Glutamatergic neuron (in vitro differentiated cells): ENCODE measurements at regions not wholly inside any gene's neighbourhood (a gene's known extent, or its start where the extent isn't known, plus 50 kb on each side); places are given as distances from the start of the nearest gene placed in this dataset.

Source experiments
- DNase-seq: peaks from one replicate; pipeline ENCODE4 v3.0.0; 2022
- H3K27ac Mint-ChIP-seq: one replicate; pipeline ENCODE4 v1.8.0; 2020; ENCODE audit warnings: mild to moderate bottlenecking, mixed read lengths, inconsistent platforms; ENCODE audit not compliant: unreplicated experiment
- H3K27me3 Mint-ChIP-seq: one replicate; pipeline ENCODE4 v1.8.0; 2020; ENCODE audit warnings: mild to moderate bottlenecking, moderate library complexity, mixed read lengths, inconsistent platforms; ENCODE audit not compliant: unreplicated experiment
- H3K36me3 Mint-ChIP-seq: one replicate; pipeline ENCODE4 v1.8.0; 2020; ENCODE audit warnings: mild to moderate bottlenecking, mixed read lengths, inconsistent platforms; ENCODE audit not compliant: unreplicated experiment
- H3K4me1 Mint-ChIP-seq: one replicate; pipeline ENCODE4 v1.8.0; 2020; ENCODE audit warnings: mild to moderate bottlenecking, low read depth, mixed read lengths, inconsistent platforms; ENCODE audit not compliant: unreplicated experiment
- H3K4me3 Mint-ChIP-seq: one replicate; pipeline ENCODE4 v1.8.0; 2020; ENCODE audit warnings: mild to moderate bottlenecking, mixed read lengths, inconsistent platforms; ENCODE audit not compliant: unreplicated experiment
- H3K9me3 Mint-ChIP-seq: one replicate; pipeline ENCODE4 v1.8.0; 2020; ENCODE audit warnings: mild to moderate bottlenecking, moderate library complexity, mixed read lengths, inconsistent platforms; ENCODE audit not compliant: unreplicated experiment
- TF ChIP-seq, protein P1 (sequence below): fragments of 200-600 bp; sonication (generic); IDR thresholded peaks from one replicate; pipeline ENCODE4 v1.5.0; 2021; ENCODE audit not compliant: partially characterized antibody, unreplicated experiment

DNA sequence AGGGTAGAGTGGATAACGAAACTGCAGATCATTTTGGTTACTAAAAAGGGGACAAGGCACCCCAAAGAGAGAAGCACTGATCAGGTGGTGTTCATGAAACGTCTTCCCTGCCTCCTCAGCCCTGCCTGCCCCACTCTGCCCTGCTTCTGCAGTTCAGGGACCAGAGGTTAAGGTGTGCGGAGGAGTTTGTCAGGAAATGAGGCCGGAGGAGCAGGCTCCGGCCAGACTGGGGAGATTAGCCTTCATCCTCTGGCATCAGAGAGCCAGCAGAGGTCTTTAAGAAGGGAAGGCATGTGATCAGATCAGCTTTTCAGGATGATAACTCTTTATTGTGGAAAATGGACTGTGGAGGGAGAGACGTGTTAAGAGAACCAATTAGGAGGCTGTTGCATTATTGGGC, 291.9 kb upstream of the NR5A2 start:
- Mint-ChIP-seq H3K36me3 (no peaks in the 10 kb centered on the region), H3K4me1 (no peaks in the 10 kb centered on the region), H3K4me3 (no peak overlapping the region), H3K9me3 (no peaks in the 10 kb centered on the region), H3K27me3 (no peaks in the 10 kb centered on the region), H3K27ac (no peak overlapping the region)
- no peak for DNase-seq
- TF ChIP-seq, protein P1, sequence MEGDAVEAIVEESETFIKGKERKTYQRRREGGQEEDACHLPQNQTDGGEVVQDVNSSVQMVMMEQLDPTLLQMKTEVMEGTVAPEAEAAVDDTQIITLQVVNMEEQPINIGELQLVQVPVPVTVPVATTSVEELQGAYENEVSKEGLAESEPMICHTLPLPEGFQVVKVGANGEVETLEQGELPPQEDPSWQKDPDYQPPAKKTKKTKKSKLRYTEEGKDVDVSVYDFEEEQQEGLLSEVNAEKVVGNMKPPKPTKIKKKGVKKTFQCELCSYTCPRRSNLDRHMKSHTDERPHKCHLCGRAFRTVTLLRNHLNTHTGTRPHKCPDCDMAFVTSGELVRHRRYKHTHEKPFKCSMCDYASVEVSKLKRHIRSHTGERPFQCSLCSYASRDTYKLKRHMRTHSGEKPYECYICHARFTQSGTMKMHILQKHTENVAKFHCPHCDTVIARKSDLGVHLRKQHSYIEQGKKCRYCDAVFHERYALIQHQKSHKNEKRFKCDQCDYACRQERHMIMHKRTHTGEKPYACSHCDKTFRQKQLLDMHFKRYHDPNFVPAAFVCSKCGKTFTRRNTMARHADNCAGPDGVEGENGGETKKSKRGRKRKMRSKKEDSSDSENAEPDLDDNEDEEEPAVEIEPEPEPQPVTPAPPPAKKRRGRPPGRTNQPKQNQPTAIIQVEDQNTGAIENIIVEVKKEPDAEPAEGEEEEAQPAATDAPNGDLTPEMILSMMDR: no peak

DNA sequence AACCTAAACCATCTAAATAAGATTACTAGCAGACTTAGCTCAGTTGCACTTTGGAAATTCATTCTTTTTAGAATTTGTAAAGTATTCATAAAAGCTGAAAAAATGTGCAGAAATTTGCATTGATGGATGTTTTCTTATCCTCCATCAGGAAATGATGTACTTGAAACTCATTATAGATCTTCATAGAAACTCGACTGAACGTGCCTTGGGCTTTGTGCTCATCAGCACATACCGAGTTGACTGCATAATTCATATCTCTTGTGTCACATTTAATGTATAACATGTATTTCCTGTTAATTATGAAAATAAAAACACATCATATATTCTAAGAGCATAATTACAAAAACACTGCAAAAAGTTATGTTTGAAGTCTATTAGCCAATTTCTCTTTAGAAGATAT, 290.9 kb upstream of the NR5A2 start:
- H3K4me1 Mint-ChIP-seq: no peaks in the 10 kb centered on the region
- no peak overlapping the region for H3K27ac Mint-ChIP-seq
- H3K9me3 Mint-ChIP-seq: no peaks in the 10 kb centered on the region
- no peak overlapping the region for H3K4me3 Mint-ChIP-seq
- no peak for DNase-seq
- H3K36me3 Mint-ChIP-seq: no peaks in the 10 kb centered on the region
- TF ChIP-seq, protein P1: no peak
- H3K27me3 Mint-ChIP-seq: no peaks in the 10 kb centered on the region

- H3K9me3 Mint-ChIP-seq: no peaks in the 10 kb centered on the region
Measured at GRCh38 chr1:199741586-199741985, 285.9 kb upstream of the NR5A2 start.

GRCh38 chr1:199742547-199742946, 285.0 kb upstream of the NR5A2 start:
- no peaks in the 10 kb centered on the region for H3K27me3 Mint-ChIP-seq
- no peaks in the 10 kb centered on the region for H3K36me3 Mint-ChIP-seq
- DNase-seq: no peak
- TF ChIP-seq, protein P1: no peak
- no peaks in the 10 kb centered on the region for H3K9me3 Mint-ChIP-seq
- no peak overlapping the region for H3K27ac Mint-ChIP-seq
- H3K4me1 Mint-ChIP-seq: no peaks in the 10 kb centered on the region
- H3K4me3 Mint-ChIP-seq: no peak overlapping the region

More at GRCh38 chr1:199741586-199741985, 285.9 kb upstream of the NR5A2 start:
- TF ChIP-seq, protein P1: no peak
- no peak for DNase-seq
- Mint-ChIP-seq H3K27ac (no peak overlapping the region), H3K4me1 (no peaks in the 10 kb centered on the region), H3K4me3 (no peak overlapping the region), H3K27me3 (no peaks in the 10 kb centered on the region), H3K36me3 (no peaks in the 10 kb centered on the region)

DNA sequence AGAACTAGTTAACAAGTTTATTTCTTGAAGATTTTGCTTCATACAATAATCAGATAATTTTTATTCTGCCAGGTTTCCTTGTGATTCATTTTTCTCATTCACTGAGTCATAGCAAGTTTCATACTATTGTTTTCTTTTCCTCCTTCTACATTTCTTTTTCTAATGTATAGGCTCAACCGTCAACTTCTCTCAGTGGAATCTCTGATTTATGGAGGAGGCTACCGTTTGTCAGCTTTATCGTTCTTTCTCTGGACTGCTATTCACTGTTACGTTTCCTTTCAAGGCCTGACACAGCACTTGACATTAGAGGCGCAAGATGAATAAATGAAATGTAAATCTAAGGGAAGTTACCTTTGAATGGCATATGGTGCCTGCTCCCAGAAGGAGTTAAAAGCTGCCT, 284.3 kb upstream of the NR5A2 start:
- no peak overlapping the region for H3K4me3 Mint-ChIP-seq
- no peaks in the 10 kb centered on the region for H3K9me3 Mint-ChIP-seq
- H3K36me3 Mint-ChIP-seq: no peaks in the 10 kb centered on the region
- no peaks in the 10 kb centered on the region for H3K4me1 Mint-ChIP-seq
- no peak for DNase-seq
- TF ChIP-seq, protein P1: no peak
- no peak overlapping the region for H3K27ac Mint-ChIP-seq
- no peaks in the 10 kb centered on the region for H3K27me3 Mint-ChIP-seq
